Activated T-helper 17 cell treated with anti-CD3 and anti-CD28 coated beads, Interleukin-2, amount 50 U/mL, for 72 hours (primary cell): ENCODE measurements at regions not wholly inside any gene's neighbourhood (a gene's known extent, or its start where the extent isn't known, plus 50 kb on each side); places are given as distances from the start of the nearest gene placed in this dataset.

Experiments used
- ATAC-seq: fragments of 150-1000 bp; cut with Tn5 transposase; replicated peaks from 2 replicates; pipeline ENCODE4 v1.10.0; 2021; ENCODE audit warnings: mild to moderate bottlenecking, moderate library complexity
- H3K27ac Mint-ChIP-seq: one replicate; pipeline ENCODE4 v1.8.0; 2022; ENCODE audit warnings: mixed read lengths
- H3K27me3 Mint-ChIP-seq: one replicate; pipeline ENCODE4 v1.8.0; 2022; ENCODE audit warnings: mixed read lengths
- H3K36me3 Mint-ChIP-seq: one replicate; pipeline ENCODE4 v1.8.0; 2022; ENCODE audit warnings: low read depth, mild to moderate bottlenecking, mixed read lengths
- H3K4me1 Mint-ChIP-seq: one replicate; pipeline ENCODE4 v1.8.0; 2022; ENCODE audit warnings: mixed read lengths
- H3K4me3 Mint-ChIP-seq: one replicate; pipeline ENCODE4 v1.8.0; 2022; ENCODE audit warnings: mild to moderate bottlenecking, mixed read lengths
- H3K9me3 Mint-ChIP-seq: one replicate; pipeline ENCODE4 v1.8.0; 2022; ENCODE audit warnings: mixed read lengths

DNA sequence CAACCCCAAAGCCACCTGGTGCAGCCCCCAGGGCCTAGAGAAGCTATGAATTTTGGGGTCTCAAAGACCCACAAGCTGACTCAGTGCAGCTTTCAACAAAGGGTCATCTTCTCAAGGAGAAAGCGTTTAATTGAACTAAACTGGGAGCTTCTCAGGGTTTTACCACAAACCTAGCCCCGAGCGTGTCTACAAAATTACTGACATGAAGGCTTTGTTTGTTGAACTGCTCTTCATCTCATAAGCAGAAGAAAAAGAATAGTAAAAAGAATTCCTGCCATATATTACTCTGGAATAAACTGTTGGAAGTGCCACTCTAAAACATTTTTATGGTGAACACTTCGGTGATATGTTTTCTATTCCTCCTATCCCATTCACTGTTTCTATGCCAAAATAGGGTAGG lies 50.8 kb upstream of the INCENP start:
- Mint-ChIP-seq H3K27ac (no peak overlapping the region), H3K4me3 (no peak overlapping the region), H3K4me1 (no peaks in the 10 kb centered on the region), H3K27me3 (no peaks in the 10 kb centered on the region), H3K36me3 (no peaks in the 10 kb centered on the region), H3K9me3 (no peaks in the 10 kb centered on the region)
- ATAC-seq: no peak

DNA sequence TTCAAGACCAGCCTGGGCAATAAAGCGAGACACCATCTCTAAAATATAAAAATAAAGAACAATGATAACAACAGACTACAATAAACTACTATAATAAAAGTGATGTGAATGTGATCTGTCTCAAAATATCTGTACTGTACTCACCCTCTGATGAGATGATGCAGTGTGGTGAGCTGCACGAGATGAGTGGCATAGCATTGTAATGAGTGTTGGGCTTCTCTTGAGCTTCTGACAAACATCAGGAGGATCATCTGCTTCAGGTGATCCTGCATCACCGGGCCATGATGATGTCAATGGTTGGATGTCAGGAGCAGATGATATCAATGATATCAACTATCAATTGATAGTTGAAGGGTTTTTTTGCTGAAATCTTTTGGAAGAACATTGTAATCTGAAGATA lies 52.4 kb upstream of the INCENP start:
- H3K27me3 Mint-ChIP-seq: no peaks in the 10 kb centered on the region
- peak; percentile 34 for ATAC-seq
- no peaks in the 10 kb centered on the region for H3K9me3 Mint-ChIP-seq
- no peaks in the 10 kb centered on the region for H3K4me1 Mint-ChIP-seq
- no peaks in the 10 kb centered on the region for H3K36me3 Mint-ChIP-seq
- no peak overlapping the region for H3K4me3 Mint-ChIP-seq
- H3K27ac Mint-ChIP-seq: no peak overlapping the region

DNA sequence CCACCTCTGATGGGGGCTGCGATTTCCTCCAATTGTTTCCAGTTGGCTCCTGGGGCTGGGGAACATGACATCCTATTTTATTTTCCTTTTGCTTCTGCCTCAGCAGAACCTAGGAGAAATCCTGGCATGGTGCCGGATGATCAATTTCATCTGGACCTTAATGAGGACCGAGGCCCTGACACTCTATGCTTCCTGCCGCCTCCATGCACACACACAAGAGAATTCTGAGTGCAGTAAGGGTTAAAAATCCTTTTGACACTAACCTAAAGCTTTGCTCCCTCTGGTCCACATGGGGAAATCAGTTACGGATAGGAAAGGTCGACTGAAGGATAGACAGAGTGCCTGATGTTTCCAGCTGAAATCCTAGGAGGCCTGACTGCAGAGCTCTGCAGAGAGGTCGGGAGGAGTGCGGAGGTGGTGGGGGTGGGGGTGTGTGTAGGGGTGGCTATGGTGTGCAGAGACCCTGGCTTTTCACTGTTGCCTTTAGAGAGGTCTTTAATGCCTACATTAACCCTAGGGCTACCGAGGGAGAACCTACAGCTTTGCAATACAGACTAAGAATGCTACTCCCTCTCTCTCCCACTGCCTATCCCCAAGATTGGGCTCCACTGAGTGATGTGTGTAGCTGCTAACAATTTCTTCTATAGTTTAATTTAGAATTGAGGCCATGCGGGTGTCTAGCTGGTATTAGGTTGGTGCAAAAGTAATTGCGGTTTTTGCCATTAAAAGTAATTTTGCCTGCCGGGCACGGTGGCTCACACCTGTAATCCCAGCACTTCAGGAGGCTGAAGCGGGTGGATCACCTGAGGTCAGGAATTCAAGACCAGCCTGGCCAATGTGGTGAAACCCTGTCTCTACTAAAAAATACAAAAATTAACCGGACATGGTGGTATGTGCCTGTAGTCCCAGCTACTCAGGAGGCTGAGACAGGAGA lies 53.6 kb upstream of the INCENP start:
- ATAC-seq: no peak
- Mint-ChIP-seq H3K9me3 (no peaks in the 10 kb centered on the region), H3K36me3 (no peaks in the 10 kb centered on the region), H3K4me3 (no peak overlapping the region), H3K4me1 (no peaks in the 10 kb centered on the region), H3K27ac (no peak overlapping the region), H3K27me3 (no peaks in the 10 kb centered on the region)

DNA sequence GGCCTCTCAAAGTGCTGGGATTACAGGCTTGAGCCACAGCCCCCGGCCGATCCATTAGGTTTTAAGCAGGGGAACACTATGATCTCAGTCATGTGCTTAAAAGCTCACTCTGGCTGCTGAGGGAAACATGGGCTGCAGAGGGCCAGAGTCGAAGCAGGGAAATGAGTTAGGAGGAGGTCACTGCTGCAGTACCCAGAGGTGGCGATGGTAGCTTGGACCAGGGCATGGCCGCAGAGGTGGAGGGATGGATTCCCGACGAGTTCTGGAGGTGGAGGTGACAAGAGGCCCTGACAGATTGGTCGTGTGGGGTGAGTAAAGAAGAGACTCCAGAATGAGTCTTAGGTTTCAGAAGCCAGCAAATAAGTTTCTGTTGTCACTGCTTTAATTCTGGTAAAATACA lies 54.4 kb upstream of the INCENP start:
- Mint-ChIP-seq H3K36me3 (no peaks in the 10 kb centered on the region), H3K4me3 (no peak overlapping the region), H3K27me3 (no peaks in the 10 kb centered on the region), H3K4me1 (no peaks in the 10 kb centered on the region), H3K9me3 (no peaks in the 10 kb centered on the region), H3K27ac (no peak overlapping the region)
- ATAC-seq: peak; percentile 85

DNA sequence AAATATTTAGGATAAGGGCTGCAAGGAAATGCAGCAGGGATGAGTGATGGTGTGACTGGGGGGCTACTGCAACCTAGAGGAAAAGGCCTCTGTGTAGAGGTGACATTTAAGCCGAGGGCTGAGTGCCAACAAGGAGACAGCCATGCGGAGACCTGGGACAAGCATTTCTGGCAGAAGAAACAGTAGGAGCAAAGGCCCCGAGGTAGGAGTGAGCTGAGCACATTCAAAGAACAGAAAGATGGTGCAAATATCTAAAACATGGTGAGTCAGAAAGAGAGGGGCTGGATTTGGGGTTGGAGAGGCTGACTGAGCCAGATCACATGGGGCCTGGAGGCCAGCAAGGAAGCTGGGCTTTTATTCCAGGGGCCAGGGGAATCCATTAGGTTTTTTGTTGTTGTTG lies 55.1 kb upstream of the INCENP start:
- H3K4me3 Mint-ChIP-seq: no peak overlapping the region
- H3K27ac Mint-ChIP-seq: no peak overlapping the region
- H3K27me3 Mint-ChIP-seq: no peaks in the 10 kb centered on the region
- no peaks in the 10 kb centered on the region for H3K36me3 Mint-ChIP-seq
- ATAC-seq: peak; percentile 28
- no peaks in the 10 kb centered on the region for H3K9me3 Mint-ChIP-seq
- no peaks in the 10 kb centered on the region for H3K4me1 Mint-ChIP-seq

DNA sequence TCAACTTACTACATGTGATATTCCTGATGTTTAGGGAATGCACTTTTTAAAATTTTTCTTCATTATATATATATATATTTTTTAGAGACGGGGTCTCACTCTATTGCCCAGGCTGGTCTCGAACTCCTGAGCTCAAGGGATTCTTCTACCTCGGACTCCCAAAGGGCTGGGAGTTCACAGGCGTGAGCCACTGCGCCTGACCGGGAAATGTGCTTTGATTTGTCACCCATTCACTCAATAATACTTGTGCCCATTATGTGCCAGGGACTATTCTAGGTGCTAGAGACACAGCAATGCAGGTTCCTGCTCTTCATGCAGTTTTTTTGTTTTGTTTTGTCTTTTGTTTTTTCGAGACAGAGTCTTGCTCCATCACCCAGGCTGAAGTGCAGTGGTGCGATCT lies 56.1 kb upstream of the INCENP start:
- no peaks in the 10 kb centered on the region for H3K36me3 Mint-ChIP-seq
- H3K4me3 Mint-ChIP-seq: no peak overlapping the region
- ATAC-seq: no peak
- H3K4me1 Mint-ChIP-seq: no peaks in the 10 kb centered on the region
- H3K27me3 Mint-ChIP-seq: no peaks in the 10 kb centered on the region
- H3K9me3 Mint-ChIP-seq: no peaks in the 10 kb centered on the region
- H3K27ac Mint-ChIP-seq: no peak overlapping the region

DNA sequence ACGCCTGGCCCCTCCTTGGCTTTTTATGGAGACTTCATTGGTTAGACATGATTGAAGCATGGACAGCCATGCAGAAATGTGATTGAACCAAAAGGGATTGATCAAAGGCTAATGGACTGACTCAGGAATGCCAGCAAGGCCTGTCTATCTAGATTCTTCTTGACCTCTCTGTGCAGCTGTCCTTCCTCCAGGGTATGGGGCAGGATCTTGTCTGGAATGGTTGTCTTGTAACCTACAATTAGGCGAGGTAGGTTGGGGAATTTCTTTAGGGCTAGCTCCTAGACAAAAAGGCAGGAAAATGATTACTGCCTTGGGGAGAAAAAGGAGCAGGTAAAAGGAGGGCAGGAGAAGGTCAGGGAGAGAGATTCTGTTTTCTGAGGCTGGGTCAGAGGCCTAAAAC lies 59.6 kb upstream of the INCENP start:
- no peak overlapping the region for H3K4me3 Mint-ChIP-seq
- H3K4me1 Mint-ChIP-seq: no peaks in the 10 kb centered on the region
- no peaks in the 10 kb centered on the region for H3K36me3 Mint-ChIP-seq
- no peaks in the 10 kb centered on the region for H3K9me3 Mint-ChIP-seq
- H3K27me3 Mint-ChIP-seq: no peaks in the 10 kb centered on the region
- H3K27ac Mint-ChIP-seq: no peak overlapping the region
- no peak for ATAC-seq

DNA sequence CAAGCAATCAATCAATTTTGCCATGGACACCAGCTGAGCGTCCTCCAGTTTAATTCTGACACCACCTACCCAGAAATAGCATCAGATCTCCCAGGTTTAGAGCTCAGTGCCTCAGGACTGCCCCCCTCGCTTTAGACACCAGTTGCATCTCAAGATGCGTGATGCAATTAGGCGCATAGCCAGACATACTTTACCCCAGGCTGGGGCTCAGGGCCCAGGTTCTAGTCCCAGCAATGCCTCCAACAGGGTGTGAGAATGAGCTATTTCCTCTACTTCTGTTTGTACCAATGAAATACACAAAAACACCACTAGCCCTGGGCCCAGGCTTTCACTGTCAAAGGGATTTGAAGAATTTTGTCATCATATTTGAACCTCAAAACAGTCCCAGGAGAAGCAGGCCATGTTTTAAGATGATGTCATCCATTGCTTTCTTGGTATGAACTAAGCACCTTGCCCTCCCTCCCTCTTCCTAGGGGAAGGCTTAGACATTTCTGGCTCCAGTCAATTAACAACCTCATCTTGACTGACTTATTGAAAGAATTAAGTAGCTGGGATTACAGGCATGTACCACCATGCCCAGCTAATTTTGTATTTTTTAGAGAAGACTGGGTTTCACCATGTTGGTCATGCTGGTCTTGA lies 61.5 kb upstream of the INCENP start:
- Mint-ChIP-seq H3K9me3 (no peaks in the 10 kb centered on the region), H3K36me3 (no peaks in the 10 kb centered on the region), H3K4me3 (no peak overlapping the region), H3K27me3 (no peaks in the 10 kb centered on the region), H3K4me1 (no peaks in the 10 kb centered on the region), H3K27ac (no peak overlapping the region)
- peak; percentile 21 for ATAC-seq

DNA sequence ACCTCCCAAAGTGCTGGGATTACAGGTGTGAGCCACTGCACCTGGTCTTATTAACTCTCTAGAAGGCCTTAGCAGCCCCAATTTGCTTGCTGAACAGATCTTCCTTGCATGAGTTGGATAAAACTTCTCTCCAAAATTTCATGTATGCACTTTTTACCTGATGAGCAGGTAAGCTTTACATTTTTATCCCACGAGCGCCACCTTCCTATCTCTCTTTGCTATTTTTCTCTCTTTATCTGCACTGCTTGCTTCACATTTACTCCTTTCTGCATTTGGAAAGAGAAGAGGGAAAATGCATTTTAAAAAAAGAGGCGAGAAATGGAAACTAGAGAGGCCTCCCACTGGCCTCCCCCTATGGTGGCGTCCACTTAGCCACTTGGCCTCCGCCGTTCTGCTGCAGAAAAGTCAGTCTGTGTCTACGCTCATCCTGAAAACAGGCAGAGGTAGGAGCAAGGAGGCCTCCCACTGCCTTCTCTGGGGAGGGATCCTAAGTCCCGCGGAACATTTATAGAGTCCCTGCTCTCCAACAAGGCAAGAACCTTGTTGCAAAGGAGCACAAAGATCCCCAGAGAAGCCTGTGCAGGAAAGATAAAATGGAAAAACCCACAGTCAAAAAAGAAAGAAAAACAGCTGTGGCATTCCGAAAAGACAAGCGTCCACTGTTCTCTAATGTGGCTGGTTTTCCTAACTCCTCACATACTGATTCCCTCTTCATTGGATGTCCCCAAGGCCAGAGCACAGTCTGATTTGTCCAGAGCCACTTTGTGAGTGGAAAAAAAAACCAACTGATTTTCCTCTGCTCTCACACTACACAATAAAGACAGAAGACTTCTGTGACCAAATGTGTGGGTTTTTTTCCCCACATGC lies 62.2 kb upstream of the INCENP start:
- Mint-ChIP-seq H3K4me3 (no peak overlapping the region), H3K27me3 (no peaks in the 10 kb centered on the region), H3K4me1 (no peaks in the 10 kb centered on the region), H3K36me3 (no peaks in the 10 kb centered on the region), H3K27ac (no peak overlapping the region), H3K9me3 (no peaks in the 10 kb centered on the region)
- no peak for ATAC-seq

DNA sequence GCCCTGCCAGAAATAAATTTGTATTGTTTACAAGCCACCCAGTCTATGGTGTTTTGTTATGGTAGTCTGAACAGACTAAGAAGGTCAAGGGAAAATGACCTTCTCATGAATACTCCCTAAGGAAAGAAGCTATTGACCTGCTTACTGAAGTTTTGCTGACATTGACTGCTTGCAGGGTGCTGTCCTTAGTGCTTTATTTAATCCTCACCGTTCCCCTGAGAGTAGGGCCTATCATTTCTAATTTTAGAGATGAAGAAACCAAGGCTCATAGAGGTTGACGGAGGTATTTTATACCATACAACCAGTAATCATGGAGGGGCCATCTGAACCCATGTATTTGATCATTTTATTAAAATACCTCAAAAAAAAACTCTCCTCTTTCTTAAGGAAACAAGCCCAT lies 66.7 kb upstream of the INCENP start:
- Mint-ChIP-seq H3K27me3 (no peaks in the 10 kb centered on the region), H3K4me3 (no peak overlapping the region), H3K4me1 (no peaks in the 10 kb centered on the region), H3K36me3 (no peaks in the 10 kb centered on the region), H3K9me3 (no peaks in the 10 kb centered on the region), H3K27ac (no peak overlapping the region)
- ATAC-seq: no peak

DNA sequence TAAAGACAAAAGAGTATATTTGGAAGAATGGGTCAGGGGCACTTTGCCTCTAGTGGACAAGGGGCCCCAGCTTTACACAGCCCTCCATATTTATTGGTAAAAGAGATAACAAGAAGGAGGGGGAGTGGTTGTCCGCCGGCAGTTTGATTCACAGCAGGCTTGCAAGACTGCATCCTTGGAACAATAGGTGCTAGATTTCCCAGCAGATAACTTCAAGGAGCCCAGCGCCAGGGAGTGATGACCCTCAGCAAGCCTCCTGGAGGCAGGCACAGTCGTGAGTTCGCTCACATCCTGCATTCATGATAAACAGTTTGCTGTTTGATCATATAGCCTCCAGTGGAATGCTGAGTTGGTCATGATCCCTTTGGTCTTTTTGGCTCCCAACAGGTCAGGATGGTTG lies 67.8 kb upstream of the INCENP start:
- ATAC-seq: no peak
- Mint-ChIP-seq H3K4me3 (no peak overlapping the region), H3K27me3 (no peaks in the 10 kb centered on the region), H3K4me1 (no peaks in the 10 kb centered on the region), H3K36me3 (no peaks in the 10 kb centered on the region), H3K9me3 (no peaks in the 10 kb centered on the region), H3K27ac (no peak overlapping the region)

DNA sequence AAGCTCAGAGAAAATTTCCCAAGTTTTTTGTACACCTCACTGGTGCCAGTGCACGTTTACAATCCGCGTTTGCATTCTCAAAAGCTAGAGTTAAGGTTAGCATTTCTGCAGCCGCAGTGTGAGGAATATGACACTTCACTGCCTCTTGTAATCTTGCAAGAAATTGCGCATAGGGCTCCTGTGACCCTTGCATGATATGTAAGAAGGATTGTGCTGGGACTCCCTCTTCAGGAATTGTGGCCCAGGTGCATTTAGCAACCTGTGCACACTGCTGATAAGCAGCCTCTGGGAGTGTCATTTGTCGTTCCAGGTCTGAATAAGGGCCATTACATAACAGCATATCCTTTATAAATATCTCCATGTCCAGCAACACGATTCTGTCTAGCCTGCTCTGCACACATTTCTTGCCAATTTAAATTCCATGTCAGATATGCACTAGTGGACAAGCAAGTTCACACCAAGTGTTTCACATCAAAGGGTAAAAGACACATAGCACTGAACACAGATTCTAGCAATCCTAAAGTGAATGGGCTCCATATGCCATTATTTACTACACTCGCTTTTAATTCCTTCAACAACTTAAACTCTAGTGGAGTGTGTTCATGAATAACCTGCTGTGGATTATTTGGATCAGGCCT lies 69.2 kb upstream of the INCENP start:
- Mint-ChIP-seq H3K36me3 (no peaks in the 10 kb centered on the region), H3K27me3 (no peaks in the 10 kb centered on the region), H3K9me3 (no peaks in the 10 kb centered on the region), H3K4me3 (no peak overlapping the region), H3K27ac (no peak overlapping the region), H3K4me1 (no peaks in the 10 kb centered on the region)
- ATAC-seq: no peak

DNA sequence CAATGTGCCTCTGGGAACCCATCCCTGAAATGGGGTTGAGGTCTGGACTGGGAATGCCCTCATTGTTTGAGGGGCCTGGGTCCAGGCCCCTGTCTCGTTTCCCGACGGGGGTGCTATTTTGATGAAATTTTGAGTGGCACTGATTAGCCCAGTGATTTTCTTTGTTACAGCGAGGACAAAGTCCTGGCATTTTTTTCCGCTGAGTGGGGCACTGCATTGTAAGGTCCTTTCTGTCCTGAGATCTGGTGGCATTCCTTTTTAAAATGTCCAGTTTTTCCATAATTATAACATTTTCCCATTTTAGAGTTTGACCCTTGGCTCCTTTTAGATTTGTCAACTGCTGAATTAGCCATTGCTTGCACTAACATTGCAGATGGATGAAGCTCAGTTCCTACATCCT lies 69.7 kb upstream of the INCENP start:
- H3K9me3 Mint-ChIP-seq: no peaks in the 10 kb centered on the region
- H3K4me3 Mint-ChIP-seq: no peak overlapping the region
- ATAC-seq: no peak
- H3K4me1 Mint-ChIP-seq: no peaks in the 10 kb centered on the region
- H3K27ac Mint-ChIP-seq: no peak overlapping the region
- H3K27me3 Mint-ChIP-seq: no peaks in the 10 kb centered on the region
- no peaks in the 10 kb centered on the region for H3K36me3 Mint-ChIP-seq

DNA sequence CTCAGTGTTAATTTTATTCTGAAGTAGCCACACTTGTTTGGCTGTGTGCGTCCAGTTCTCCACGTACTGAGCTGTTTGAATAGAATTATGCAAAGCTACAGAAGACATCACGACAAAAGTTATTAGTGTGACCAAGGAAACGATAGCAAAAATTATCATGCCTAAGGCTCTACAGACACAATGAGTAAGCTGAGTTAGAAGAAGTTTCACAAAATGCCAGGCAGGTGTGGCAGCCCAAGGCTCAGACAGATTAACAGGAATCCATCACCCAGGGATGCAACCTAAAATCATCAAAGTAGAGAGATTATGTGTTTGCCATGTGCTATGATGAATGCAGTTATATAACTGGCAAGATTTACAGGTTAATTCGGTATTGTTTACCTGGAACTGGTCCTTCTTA lies 73.1 kb upstream of the INCENP start:
- ATAC-seq: no peak
- Mint-ChIP-seq H3K4me1 (no peaks in the 10 kb centered on the region), H3K4me3 (no peak overlapping the region), H3K27ac (no peak overlapping the region), H3K36me3 (no peaks in the 10 kb centered on the region), H3K9me3 (no peaks in the 10 kb centered on the region), H3K27me3 (no peaks in the 10 kb centered on the region)
